ENCODE measurements at regions not wholly inside any gene's neighbourhood (a gene's known extent, or its start where the extent isn't known, plus 50 kb on each side); places are given as distances from the start of the nearest gene placed in this dataset.
A peak's percentile ranks its signal among the peaks of the same experiment; 100 is the strongest.
"Not testable (repeated sequence)": the region's sequence is repeated elsewhere in the genome, so short reads cannot be mapped to it uniquely, and the experiment has no call there.

DNA sequence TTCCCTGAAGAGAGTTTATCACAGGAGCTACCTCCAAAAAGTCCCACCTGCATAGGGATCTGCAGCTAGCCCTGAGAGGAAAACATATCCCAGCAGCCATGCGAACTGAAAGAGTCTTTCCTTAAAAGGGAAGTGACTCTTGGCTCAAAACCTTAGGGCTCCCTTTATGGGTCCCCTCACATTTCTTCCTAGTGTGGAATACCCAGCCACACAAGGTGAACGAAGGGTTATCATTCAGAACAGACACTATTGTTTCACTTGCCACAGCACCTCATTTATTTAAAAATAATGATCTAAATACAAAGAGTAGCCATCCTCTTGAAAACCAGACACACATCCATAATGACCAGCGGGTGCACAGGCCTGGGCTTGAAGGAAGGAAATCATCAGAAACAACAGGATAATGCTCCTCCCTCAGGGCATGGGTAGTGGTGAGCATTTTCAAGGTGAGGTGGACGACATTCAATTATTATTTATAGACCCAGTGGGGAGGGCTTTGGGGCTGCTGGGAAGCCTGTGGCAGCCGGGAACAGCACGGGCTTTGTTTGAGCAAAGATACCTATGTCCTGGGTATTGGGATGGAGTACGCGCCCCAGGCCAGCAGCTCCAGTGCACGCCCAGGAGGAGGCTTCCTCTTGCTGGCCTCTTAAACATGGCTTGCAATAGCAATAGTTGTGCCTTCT lies 119.0 kb upstream of the ITGA6 start:
- POLR2A ChIA-PET: no interaction called here
- Mint-ChIP-seq H3K36me3 (no peaks in the 10 kb centered on the region), H3K27me3 (peaks cover 0 to 4% (median 0%) of the 10 kb centered on the region in 5 donors)

GRCh38 chr2:172311921-172312345 lies 115.5 kb upstream of the ITGA6 start:
- Mint-ChIP-seq H3K27ac (no peak overlapping the region), H3K27me3 (no peaks in the 10 kb centered on the region), H3K4me1 (no peaks in the 10 kb centered on the region), H3K36me3 (no peaks in the 10 kb centered on the region), H3K9me3 (no peaks in the 10 kb centered on the region), H3K4me3 (no peak overlapping the region)
- POLR2A ChIA-PET: no interaction called here
- DNase-seq: no peak
- no peak for ATAC-seq

More for the DNA sequence above, 119.0 kb upstream of the ITGA6 start:
- no peak for DNase-seq
- no peak overlapping the region for H3K27ac Mint-ChIP-seq
- peaks cover 0 to 2% (median under 1%) of the 10 kb centered on the region in 4 donors for H3K4me1 Mint-ChIP-seq
- H3K4me3 Mint-ChIP-seq: no peak overlapping the region
- H3K9me3 Mint-ChIP-seq: no peaks in the 10 kb centered on the region
- ATAC-seq: no peak

GRCh38 chr2:172313715-172314341 lies 113.6 kb upstream of the ITGA6 start:
- no peak overlapping the region for H3K4me3 Mint-ChIP-seq
- ATAC-seq: no peak
- H3K4me1 Mint-ChIP-seq: no peaks in the 10 kb centered on the region
- no peaks in the 10 kb centered on the region for H3K27me3 Mint-ChIP-seq
- H3K27ac Mint-ChIP-seq: peak overlapping the region in 1 of 10 donors; percentile 19
- H3K9me3 Mint-ChIP-seq: no peaks in the 10 kb centered on the region
- DNase-seq: no peak
- H3K36me3 Mint-ChIP-seq: no peaks in the 10 kb centered on the region
- POLR2A ChIA-PET: interaction anchor here (0.9 kb wide), 1 partner anchor 16 kb away, joined by 3 read pairs; no protein-coding TSS in a partner anchor

- POLR2A ChIA-PET, H3K4me3 Mint-ChIP-seq, H3K27ac Mint-ChIP-seq, H3K36me3 Mint-ChIP-seq, H3K27me3 Mint-ChIP-seq, H3K4me1 Mint-ChIP-seq, DNase-seq, H3K9me3 Mint-ChIP-seq, ATAC-seq: not testable (repeated sequence)
These were observed 112.3 kb upstream of the ITGA6 start for GRCh38 chr2:172315070-172315469.

DNA sequence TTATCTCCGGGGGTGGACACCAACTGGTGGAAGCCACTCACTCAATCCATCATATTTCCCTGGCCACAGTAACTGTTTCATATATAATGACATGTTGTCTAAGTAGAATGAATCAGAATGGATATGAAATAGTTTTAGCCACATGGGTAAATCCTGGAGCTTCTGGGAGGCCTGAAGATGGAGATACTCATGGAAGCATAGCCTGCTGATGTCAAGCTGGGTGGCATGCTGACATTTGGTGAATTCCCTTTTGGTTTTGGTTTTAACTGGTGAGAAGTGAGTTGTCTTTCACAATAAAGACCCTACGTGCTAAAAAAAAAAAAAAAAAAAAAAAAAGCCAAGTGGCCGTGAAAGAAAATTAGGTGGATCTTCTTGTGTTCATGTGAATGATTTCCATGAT lies 105.3 kb upstream of the ITGA6 start:
- POLR2A ChIA-PET: no interaction called here
- H3K36me3 Mint-ChIP-seq: peaks cover 0 to 3% (median 0%) of the 10 kb centered on the region in 3 donors
- ATAC-seq (no peak), DNase-seq (no peak)
- H3K27ac Mint-ChIP-seq: no peak overlapping the region
- H3K4me3 Mint-ChIP-seq: no peak overlapping the region
- H3K4me1 Mint-ChIP-seq: no peaks in the 10 kb centered on the region
- peaks cover 0 to 4% (median 0%) of the 10 kb centered on the region in 9 donors for H3K9me3 Mint-ChIP-seq
- peaks cover 0 to 1% (median 0%) of the 10 kb centered on the region in 5 donors for H3K27me3 Mint-ChIP-seq

GRCh38 chr2:172323256-172323655 lies 104.1 kb upstream of the ITGA6 start:
- peaks cover 0 to 4% (median 0%) of the 10 kb centered on the region in 9 donors for H3K9me3 Mint-ChIP-seq
- H3K4me1 Mint-ChIP-seq: no peaks in the 10 kb centered on the region
- no peak overlapping the region for H3K27ac Mint-ChIP-seq
- no peak overlapping the region for H3K4me3 Mint-ChIP-seq
- peaks cover 0 to 3% (median 0%) of the 10 kb centered on the region in 3 donors for H3K36me3 Mint-ChIP-seq
- ATAC-seq (no peak), DNase-seq (no peak)
- POLR2A ChIA-PET: interaction anchor here (0.6 kb wide), 1 partner anchor 50 kb away, joined by 3 read pairs; no protein-coding TSS in a partner anchor
- peaks cover 0 to 1% (median 0%) of the 10 kb centered on the region in 5 donors for H3K27me3 Mint-ChIP-seq

- Mint-ChIP-seq H3K27ac (peak overlapping the region in 1 of 10 donors; percentile 41), H3K36me3 (peaks cover 0 to 3% (median 0%) of the 10 kb centered on the region in 3 donors), H3K9me3 (peaks cover 0 to 4% (median 0%) of the 10 kb centered on the region in 9 donors), H3K27me3 (peaks cover 0 to 1% (median 0%) of the 10 kb centered on the region in 5 donors), H3K4me1 (peaks cover 0 to 3% (median 0%) of the 10 kb centered on the region in 4 donors), H3K4me3 (no peak overlapping the region)
- DNase-seq (no peak), ATAC-seq (no peak)
- POLR2A ChIA-PET: no interaction called here
These were observed 103.4 kb upstream of the ITGA6 start for GRCh38 chr2:172323861-172324597.

GRCh38 chr2:172326211-172326509 lies 101.2 kb upstream of the ITGA6 start:
- peaks cover 0 to 6% (median 3%) of the 10 kb centered on the region in 4 donors for H3K4me1 Mint-ChIP-seq
- no peak overlapping the region for H3K27ac Mint-ChIP-seq
- ATAC-seq (no peak), DNase-seq (no peak)
- POLR2A ChIA-PET: no interaction called here
- H3K9me3 Mint-ChIP-seq: peaks cover 0 to 4% (median 0%) of the 10 kb centered on the region in 9 donors
- peaks cover 0 to 1% (median 0%) of the 10 kb centered on the region in 5 donors for H3K27me3 Mint-ChIP-seq
- no peak overlapping the region for H3K4me3 Mint-ChIP-seq
- H3K36me3 Mint-ChIP-seq: peaks cover 0 to 3% (median 0%) of the 10 kb centered on the region in 3 donors

- Mint-ChIP-seq H3K4me1 (peaks cover 0 to 6% (median 3%) of the 10 kb centered on the region in 4 donors), H3K4me3 (no peak overlapping the region), H3K36me3 (no peaks in the 10 kb centered on the region), H3K9me3 (peaks cover 0 to 1% (median 0%) of the 10 kb centered on the region in 9 donors), H3K27me3 (peaks cover 0 to 1% (median 0%) of the 10 kb centered on the region in 5 donors), H3K27ac (no peak overlapping the region)
- no peak for ATAC-seq
- no peak for DNase-seq
- POLR2A ChIA-PET: no interaction called here
These were observed 99.1 kb upstream of the ITGA6 start for GRCh38 chr2:172328103-172328841.

- Mint-ChIP-seq H3K4me3 (no peak overlapping the region), H3K27me3 (peaks cover 0 to 1% (median 0%) of the 10 kb centered on the region in 5 donors), H3K36me3 (no peaks in the 10 kb centered on the region), H3K9me3 (peaks cover 0 to 1% (median 0%) of the 10 kb centered on the region in 9 donors), H3K27ac (peak overlapping the region in 1 of 10 donors; percentile 57), H3K4me1 (peaks cover 0 to 6% (median 3%) of the 10 kb centered on the region in 4 donors)
- POLR2A ChIA-PET: interaction anchor here (0.6 kb wide), 1 partner anchor 142 kb away, joined by 3 read pairs; no protein-coding TSS in a partner anchor
- no peak for DNase-seq
- no peak for ATAC-seq
These were observed 98.0 kb upstream of the ITGA6 start for GRCh38 chr2:172329416-172329773.

- no peak for DNase-seq
- Mint-ChIP-seq H3K4me1 (peaks cover 0 to 6% (median 3%) of the 10 kb centered on the region in 4 donors), H3K9me3 (peaks cover 0 to 1% (median 0%) of the 10 kb centered on the region in 9 donors), H3K27me3 (peaks cover 0 to 1% (median 0%) of the 10 kb centered on the region in 5 donors), H3K36me3 (no peaks in the 10 kb centered on the region), H3K4me3 (no peak overlapping the region), H3K27ac (peak overlapping the region in 5 of 10 donors; percentile 8 to 54 (median 15))
- POLR2A ChIA-PET: interaction anchor here (0.6 to 0.9 kb wide), 2 partner anchors 16 to 141 kb away, joined by 3 read pairs; no protein-coding TSS in a partner anchor
- no peak for ATAC-seq
These were observed 97.4 kb upstream of the ITGA6 start for GRCh38 chr2:172329774-172330671.
